ENCODE measurements at regions not wholly inside any gene's neighbourhood (a gene's known extent, or its start where the extent isn't known, plus 50 kb on each side); places are given as distances from the start of the nearest gene placed in this dataset.

DNA sequence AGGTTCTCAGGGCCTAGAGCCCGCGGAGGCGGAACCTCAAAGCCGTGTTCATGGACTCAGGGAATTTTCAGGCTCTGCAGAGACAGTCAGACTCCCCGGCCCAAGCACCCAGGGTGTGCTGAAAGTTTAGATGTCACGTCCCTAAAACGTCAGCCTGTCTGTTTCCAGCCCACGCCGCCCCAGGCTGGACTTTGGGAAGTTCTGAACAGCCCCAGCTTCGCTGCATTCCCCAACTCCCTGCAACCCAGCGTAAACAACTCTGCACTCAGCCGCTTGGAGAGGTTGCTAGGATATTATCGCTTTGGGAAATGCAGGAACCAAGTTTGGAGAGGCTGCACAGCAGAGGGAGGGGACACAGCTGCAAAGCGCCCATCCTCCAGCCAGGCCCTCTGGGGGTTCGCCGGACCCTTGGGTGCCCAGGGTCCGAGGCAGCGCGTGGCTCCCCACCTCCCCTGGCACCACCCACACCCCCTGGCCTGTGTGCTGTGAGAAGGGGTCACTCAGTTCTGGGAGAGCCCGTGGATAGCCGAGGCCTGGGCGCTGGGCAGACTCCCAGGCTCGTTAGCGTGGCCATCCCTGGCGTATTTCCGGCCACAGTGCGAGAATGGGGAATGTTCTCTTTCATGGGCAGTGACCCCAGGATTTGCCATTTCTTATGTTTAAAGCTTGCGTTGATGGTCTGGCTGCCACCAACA lies 120.5 kb upstream of the FGF3 start:
- 0 out of 2 replicates have a peak, but pooled peaks cover 4% of the 10 kb centered on the region for H3K27me3 ChIP-seq (ENCODE audit: insufficient read depth, low read length)
- no peak overlapping the region for H2AFZ ChIP-seq (ENCODE audit: low read length)
- H3K9me2 ChIP-seq (ENCODE audit: low read depth, low read length), result no peaks in the 10 kb centered on the region
- H4K20me1 ChIP-seq (ENCODE audit: insufficient read depth, low read length), result no peaks in the 10 kb centered on the region
- H3K4me1 ChIP-seq (ENCODE audit: insufficient read depth, low read length, severe bottlenecking), result no peaks in the 10 kb centered on the region
- no peaks in the 10 kb centered on the region; the same call in 1 of the 2 replicates for H3K36me3 ChIP-seq (ENCODE audit: insufficient read depth, low read length)
- H3K9me3 ChIP-seq (ENCODE audit: low read length), result no peaks in the 10 kb centered on the region
- no peak overlapping the region for H3K27ac ChIP-seq (ENCODE audit: low read depth, low read length, poor library complexity, severe bottlenecking)
- no peak overlapping the region for H3K4me2 ChIP-seq (ENCODE audit: low read length)
- no peak for TF ChIP-seq EZH2 (IDR thresholded peaks at IDR 0.05; ENCODE audit: borderline replicate concordance, low read length)
- TF ChIP-seq, protein P1, sequence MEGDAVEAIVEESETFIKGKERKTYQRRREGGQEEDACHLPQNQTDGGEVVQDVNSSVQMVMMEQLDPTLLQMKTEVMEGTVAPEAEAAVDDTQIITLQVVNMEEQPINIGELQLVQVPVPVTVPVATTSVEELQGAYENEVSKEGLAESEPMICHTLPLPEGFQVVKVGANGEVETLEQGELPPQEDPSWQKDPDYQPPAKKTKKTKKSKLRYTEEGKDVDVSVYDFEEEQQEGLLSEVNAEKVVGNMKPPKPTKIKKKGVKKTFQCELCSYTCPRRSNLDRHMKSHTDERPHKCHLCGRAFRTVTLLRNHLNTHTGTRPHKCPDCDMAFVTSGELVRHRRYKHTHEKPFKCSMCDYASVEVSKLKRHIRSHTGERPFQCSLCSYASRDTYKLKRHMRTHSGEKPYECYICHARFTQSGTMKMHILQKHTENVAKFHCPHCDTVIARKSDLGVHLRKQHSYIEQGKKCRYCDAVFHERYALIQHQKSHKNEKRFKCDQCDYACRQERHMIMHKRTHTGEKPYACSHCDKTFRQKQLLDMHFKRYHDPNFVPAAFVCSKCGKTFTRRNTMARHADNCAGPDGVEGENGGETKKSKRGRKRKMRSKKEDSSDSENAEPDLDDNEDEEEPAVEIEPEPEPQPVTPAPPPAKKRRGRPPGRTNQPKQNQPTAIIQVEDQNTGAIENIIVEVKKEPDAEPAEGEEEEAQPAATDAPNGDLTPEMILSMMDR (IDR thresholded peaks at IDR 0.05; ENCODE audit: low read length), result no peak
- H3K9ac ChIP-seq (ENCODE audit: low read length), result no peak overlapping the region
- no peak overlapping the region for H3K4me3 ChIP-seq (ENCODE audit: low read depth, low read length, poor library complexity, severe bottlenecking)
- no peaks in the 10 kb centered on the region for H3F3A ChIP-seq (ENCODE audit: insufficient read depth, low read length)
- no peaks in the 10 kb centered on the region for H3K79me2 ChIP-seq (ENCODE audit: insufficient read depth, low read length)

DNA sequence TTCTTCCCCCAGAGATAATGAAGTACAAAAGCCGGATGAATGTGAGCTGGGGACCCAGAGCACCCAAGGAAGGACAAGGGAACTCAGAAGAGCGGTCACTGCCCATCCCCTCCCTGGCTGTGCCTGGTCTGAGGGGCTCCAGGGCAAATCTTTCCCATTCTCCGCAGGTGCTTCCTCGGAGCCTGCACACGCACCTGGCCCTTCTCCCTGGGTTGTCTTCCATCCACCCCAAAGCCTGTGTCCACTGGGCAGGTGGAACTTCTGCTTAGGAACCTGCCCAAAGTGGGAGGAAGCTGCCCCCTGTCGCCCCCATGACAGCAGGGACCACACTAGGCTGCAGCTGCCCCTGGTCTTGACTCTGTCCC lies 121.0 kb upstream of the FGF3 start:
- Histone ChIP-seq H3K27ac (ENCODE audit: low read depth, low read length, poor library complexity, severe bottlenecking) (no peak overlapping the region), H3K36me3 (ENCODE audit: insufficient read depth, low read length) (no peaks in the 10 kb centered on the region; the same call in 1 of the 2 replicates), H3K79me2 (ENCODE audit: insufficient read depth, low read length) (no peaks in the 10 kb centered on the region), H3K4me1 (ENCODE audit: insufficient read depth, low read length, severe bottlenecking) (no peaks in the 10 kb centered on the region), H3K9me2 (ENCODE audit: low read depth, low read length) (no peaks in the 10 kb centered on the region), H3K4me2 (ENCODE audit: low read length) (no peak overlapping the region), H3K27me3 (ENCODE audit: insufficient read depth, low read length) (0 out of 2 replicates have a peak, but pooled peaks cover 4% of the 10 kb centered on the region), H3K4me3 (ENCODE audit: low read depth, low read length, poor library complexity, severe bottlenecking) (no peak overlapping the region), H3K9ac (ENCODE audit: low read length) (no peak overlapping the region), H2AFZ (ENCODE audit: low read length) (no peak overlapping the region), H4K20me1 (ENCODE audit: insufficient read depth, low read length) (no peaks in the 10 kb centered on the region), H3K9me3 (ENCODE audit: low read length) (no peaks in the 10 kb centered on the region), H3F3A (ENCODE audit: insufficient read depth, low read length) (no peaks in the 10 kb centered on the region)
- TF ChIP-seq, protein P1 (IDR thresholded peaks at IDR 0.05; ENCODE audit: low read length), result no peak
- TF ChIP-seq EZH2 (IDR thresholded peaks at IDR 0.05; ENCODE audit: borderline replicate concordance, low read length), result no peak

DNA sequence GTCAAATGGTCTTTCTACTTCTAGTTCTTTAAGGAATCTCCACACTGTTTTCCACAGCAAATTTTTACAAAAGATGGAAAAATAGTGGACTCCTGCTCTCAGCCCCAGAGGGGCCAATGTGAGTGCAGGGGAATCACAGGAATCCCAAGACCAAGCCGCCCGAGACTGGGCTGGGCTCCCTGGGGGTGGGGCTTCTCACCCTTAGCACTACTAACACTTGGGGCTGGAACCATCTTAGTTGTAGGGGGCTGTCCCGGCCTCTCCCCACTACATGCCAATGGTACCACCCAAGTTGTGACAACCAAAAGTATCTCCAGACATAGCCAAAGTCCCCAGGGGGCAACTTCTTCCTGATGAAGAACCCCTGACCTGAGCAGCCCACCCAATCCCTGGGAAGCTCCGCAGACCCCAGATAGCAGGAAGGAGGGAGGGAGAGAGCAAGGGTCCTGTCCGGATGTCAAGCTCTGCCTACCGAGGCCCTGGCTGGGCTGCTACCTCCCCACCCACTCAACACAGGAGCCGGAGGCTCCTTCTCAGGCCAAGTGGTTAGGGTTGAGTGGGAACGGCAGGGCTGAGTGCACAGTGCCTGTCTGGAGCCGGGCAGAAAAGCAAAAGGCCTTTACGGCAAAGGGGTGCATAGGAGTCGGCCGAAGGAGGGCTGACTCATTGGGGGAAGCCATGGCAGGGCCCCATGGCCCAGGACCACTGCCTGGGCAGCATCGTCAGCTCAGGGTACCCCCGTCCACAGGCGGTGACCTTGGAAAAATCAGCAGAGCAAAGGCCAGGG lies 122.5 kb upstream of the FGF3 start:
- no peak overlapping the region for H3K9ac ChIP-seq (ENCODE audit: low read length)

More for the DNA sequence above, 122.5 kb upstream of the FGF3 start:
- TF ChIP-seq, protein P1 (IDR thresholded peaks at IDR 0.05; ENCODE audit: low read length), result no peak
- no peak for TF ChIP-seq EZH2 (IDR thresholded peaks at IDR 0.05; ENCODE audit: borderline replicate concordance, low read length)
- Histone ChIP-seq H3K4me2 (ENCODE audit: low read length) (no peak overlapping the region), H3K9me3 (ENCODE audit: low read length) (no peaks in the 10 kb centered on the region), H4K20me1 (ENCODE audit: insufficient read depth, low read length) (no peaks in the 10 kb centered on the region), H3K27ac (ENCODE audit: low read depth, low read length, poor library complexity, severe bottlenecking) (no peak overlapping the region), H3K4me1 (ENCODE audit: insufficient read depth, low read length, severe bottlenecking) (no peaks in the 10 kb centered on the region), H2AFZ (ENCODE audit: low read length) (no peak overlapping the region), H3K36me3 (ENCODE audit: insufficient read depth, low read length) (no peaks in the 10 kb centered on the region; the same call in 1 of the 2 replicates), H3F3A (ENCODE audit: insufficient read depth, low read length) (no peaks in the 10 kb centered on the region), H3K79me2 (ENCODE audit: insufficient read depth, low read length) (no peaks in the 10 kb centered on the region), H3K27me3 (ENCODE audit: insufficient read depth, low read length) (0 out of 2 replicates have a peak, but pooled peaks cover 2% of the 10 kb centered on the region), H3K9me2 (ENCODE audit: low read depth, low read length) (no peaks in the 10 kb centered on the region), H3K4me3 (ENCODE audit: low read depth, low read length, poor library complexity, severe bottlenecking) (no peak overlapping the region)

All from OCI-LY1 (cell line).